Stimulated activated CD8-positive, alpha-beta memory T cell treated with anti-CD3 and anti-CD28 coated beads, Interleukin-15, amount 100 ng/mL, for 48 hours (primary cell): ENCODE measurements at regions not wholly inside any gene's neighbourhood (a gene's known extent, or its start where the extent isn't known, plus 50 kb on each side); places are given as distances from the start of the nearest gene placed in this dataset.

ENCODE experiments used
- DNase-seq, 2 donors: peaks; one replicate each; pipeline ENCODE4 v3.0.0-alpha.2; 2020; ENCODE audit warnings: low read depth in 2 of 2

GRCh38 chr14:97642631-97643030 lies 845.4 kb downstream of the VRK1 start:
- no peak for DNase-seq

DNA sequence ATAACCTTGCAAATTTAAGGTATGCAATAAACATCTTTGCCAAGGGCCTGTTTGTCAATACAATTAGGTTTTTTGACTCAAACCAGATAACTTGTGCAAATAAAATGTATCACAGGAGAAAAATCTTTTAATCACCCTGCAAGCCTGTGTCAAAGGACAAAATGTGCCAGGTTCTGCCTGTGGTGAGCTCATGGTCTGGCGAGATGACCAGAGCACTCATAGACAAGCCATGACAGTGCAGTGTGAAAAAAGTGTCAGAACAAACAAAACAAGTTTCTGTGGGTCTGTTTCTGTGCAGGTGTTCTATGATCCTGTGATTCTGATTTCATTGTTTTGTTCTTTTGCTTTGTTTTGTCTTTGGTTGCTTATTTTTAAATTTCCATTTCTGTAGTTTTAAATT lies 847.2 kb downstream of the VRK1 start:
- DNase-seq, result no peak

DNA sequence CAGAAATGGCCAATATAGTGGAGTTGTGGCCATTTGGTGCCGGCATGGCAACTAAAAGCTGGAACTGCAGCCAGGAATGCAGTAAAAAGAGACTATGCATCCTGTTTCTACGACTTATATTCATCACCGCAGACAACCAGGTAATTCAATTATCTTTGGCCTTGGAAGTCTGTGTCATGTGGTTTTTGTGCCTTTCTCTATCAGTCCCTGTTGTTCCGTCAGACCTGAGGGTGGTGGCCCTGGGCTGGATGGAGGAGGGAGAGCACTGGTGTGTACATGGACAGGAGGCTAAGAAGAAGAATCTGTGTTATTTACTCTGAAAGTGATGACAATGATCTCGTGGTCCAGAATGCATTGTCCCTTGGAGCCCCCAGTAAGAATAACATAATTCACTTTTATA lies 852.6 kb downstream of the VRK1 start:
- DNase-seq, result no peak

- DNase-seq, result no peak
These were observed 858.2 kb downstream of the VRK1 start for GRCh38 chr14:97655169-97655948.

GRCh38 chr14:97657609-97658008 lies 860.4 kb downstream of the VRK1 start:
- no peak for DNase-seq

GRCh38 chr14:97687944-97688630 lies 890.9 kb downstream of the VRK1 start:
- no peak for DNase-seq

DNA sequence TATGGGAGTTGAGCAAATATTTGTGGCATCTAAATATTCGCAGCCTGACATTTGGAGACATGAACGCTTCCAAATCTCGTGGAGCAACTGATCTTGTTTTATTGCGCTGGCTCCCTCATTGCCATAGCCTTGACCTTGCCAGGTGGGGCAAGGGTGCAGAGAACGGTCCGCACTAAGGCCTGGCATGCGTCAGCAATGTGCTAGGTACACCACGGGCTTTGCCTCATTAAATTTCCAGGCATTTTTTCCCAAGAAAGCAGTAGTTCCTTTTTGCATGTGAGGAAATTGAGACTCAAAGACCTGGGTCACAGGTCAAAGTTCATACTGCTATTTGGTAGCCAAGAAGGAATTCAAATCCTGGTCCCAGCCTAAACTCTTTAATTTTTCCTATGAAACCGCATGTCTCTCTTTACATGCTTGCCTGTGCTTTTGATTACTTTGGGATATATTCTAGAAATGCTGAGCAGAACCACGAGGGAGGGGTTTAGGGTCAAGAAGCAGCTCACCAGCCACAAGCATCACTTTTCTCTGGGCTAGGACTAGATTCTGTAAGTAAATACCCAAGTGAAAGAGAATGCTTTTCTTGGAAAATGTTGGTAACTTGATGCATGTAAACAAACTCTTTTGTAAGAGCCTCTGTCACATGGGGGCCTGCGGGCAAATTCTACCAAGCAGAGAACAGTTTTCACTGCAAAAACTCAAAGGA lies 891.6 kb downstream of the VRK1 start:
- DNase-seq, result no peak

GRCh38 chr14:97692084-97692483 lies 894.9 kb downstream of the VRK1 start:
- no peak for DNase-seq

DNA sequence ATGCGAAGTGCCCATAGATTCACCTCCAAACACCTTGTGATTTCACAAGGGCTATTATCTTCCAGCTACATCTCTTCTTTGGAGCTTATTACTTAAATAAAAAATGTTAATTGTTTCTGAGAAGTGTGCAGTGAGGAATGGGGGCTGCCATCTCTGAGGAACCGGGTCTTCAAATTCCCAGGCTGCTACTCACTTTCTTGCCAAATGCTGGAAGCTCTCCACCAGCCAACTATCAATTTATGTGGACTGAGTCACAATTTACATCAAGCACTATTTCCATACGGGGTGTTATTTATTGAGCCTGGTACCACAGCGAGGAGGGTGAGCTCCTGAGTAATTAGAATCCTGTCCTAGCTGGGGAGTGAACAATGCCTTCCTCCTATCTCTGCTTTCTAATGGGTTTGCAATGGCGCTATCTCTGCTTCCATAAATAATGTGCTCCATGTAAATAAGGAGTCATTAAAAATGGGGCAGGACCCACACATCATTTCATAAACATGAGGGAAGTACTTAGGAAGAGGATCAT lies 898.3 kb downstream of the VRK1 start:
- DNase-seq, result no peak

- DNase-seq, result no peak
These were observed 900.6 kb downstream of the VRK1 start for GRCh38 chr14:97697772-97698171.

DNA sequence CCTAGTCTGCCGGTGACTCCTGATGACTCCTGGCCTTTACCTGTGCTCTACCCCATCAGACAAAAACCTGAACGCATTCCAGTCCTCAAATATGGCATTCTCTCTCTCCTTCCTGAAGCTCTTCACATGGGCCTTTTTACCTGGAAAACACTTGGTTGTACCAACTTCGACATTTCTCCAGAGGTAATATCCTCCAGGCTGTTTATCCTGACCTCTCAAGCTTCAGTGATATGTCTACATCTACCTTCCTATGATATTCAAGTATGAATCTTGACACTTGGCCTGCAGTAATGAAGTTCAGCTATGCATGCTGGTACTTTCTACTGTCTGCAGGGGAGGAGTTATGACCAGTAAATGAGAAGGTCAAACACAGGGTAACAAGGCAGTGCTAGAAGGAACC lies 901.8 kb downstream of the VRK1 start:
- DNase-seq, result no peak

GRCh38 chr14:97703006-97703760 lies 906.0 kb downstream of the VRK1 start:
- DNase-seq, result no peak

- DNase-seq, result no peak
These were observed 907.2 kb downstream of the VRK1 start for GRCh38 chr14:97704316-97704885.

- no peak for DNase-seq
These were observed 907.9 kb downstream of the VRK1 start for GRCh38 chr14:97705107-97705506.

- no peak for DNase-seq
These were observed 908.8 kb downstream of the VRK1 start for GRCh38 chr14:97705976-97706375.

DNA sequence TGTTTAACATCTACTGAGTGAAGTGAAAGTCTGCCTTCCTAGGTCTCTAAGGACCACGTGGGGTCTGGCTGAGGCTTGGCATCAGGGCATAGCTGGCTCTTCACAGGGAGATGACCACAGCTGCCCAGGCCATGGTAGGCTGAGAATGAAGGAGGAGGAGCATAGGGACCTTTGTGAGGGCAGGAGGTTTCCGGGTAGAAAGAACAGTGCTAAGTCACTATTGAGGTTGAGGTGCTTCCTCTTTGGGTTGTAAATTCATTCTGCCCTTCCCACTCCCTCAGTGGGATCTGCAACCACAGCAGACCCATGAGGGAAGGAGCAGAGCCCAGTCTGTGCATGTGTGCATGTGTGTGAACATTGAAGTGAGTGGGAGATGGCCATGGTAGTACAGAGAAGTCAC lies 909.6 kb downstream of the VRK1 start:
- no peak for DNase-seq

DNA sequence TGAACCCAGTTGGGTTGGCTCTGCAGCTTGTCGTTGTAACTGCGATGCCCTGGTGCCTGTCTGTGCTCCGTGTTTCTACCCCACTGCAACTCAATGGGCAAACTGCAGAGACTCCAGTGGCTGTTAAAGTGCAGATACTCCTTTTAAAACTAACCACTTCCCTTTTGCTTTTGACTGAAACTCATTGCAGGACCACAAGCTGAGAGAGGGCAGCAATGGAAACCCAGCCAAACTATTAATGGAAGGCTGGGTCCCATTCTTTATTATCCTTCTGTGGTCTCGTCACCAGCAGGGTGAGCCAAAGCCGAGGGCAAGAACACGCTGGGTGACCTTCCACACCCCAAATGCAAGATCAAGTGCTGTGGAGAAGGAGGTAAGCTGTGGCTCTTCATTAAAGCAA lies 910.4 kb downstream of the VRK1 start:
- no peak for DNase-seq

- DNase-seq, result no peak
These were observed 912.4 kb downstream of the VRK1 start for GRCh38 chr14:97709552-97709951.

DNA sequence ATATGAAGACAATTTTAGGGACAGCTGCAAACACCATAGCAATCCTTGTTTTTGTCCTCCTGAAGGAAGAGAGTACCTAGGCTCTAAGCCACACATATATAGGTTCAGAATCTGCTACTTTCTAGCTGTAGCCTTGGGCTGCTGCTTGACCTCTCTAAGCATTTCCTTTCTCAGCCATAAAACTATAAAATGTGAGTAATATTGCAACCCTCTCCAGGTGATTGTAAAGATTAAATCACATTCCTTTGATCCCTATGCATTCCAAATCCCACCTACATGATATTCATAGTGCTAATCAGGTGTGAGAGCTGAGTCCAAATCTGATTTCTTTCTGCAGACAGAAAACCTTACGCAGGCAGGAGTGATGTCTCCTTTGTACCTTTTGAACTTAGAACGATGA lies 913.5 kb downstream of the VRK1 start:
- no peak for DNase-seq

DNA sequence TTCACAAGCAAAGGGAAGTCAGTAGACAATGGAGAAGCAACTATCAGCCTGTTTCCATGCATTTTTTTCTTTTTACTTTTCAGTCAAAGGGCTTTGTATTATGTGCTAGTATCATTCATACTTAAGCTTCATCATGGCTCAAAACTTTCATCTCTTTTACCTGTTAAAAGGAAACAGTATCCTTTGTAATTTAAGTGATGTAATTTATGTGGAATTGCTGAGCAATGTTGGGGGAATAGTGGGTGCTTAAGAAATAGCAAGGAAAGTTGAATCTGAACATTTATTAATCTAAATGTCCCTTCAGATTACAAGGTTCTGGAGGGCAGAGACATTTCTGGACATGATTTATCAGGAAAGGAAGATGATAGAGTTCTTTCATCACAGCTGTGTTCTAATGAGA lies 915.3 kb downstream of the VRK1 start:
- DNase-seq, result no peak

- DNase-seq, result no peak
These were observed 915.8 kb downstream of the VRK1 start for GRCh38 chr14:97713023-97713422.
